Right lobe of liver (tissue), 6 donors: ENCODE measurements at regions not wholly inside any gene's neighbourhood (a gene's known extent, or its start where the extent isn't known, plus 50 kb on each side); places are given as distances from the start of the nearest gene placed in this dataset.

Source experiments
- ATAC-seq, 4 donors: fragments of 200-7000 bp; cut with Tn5 transposase; one replicate each; pipeline ENCODE4 v1.9.1; 2020; ENCODE audit warnings: mild to moderate bottlenecking in 4 of 4, moderate library complexity in 4 of 4
- DNase-seq, 3 donors: peaks; one replicate each; pipeline ENCODE4 v3.0.0-alpha.2; 2020
- H3K27ac ChIP-seq, 3 donors: fragments of 200-600 bp; one replicate each; pipeline ENCODE4 v1.8.0; 2022
- H3K27me3 ChIP-seq, 2 donors: fragments of 200-600 bp; one replicate each; pipeline ENCODE4 v1.8.0; 2022
- H3K36me3 ChIP-seq, 4 donors: fragments of 200-600 bp; sonication (generic) in 1 of 4; one replicate each; pipeline versions ENCODE4 v1.5.1 to v1.8.0; 2017 to 2022; ENCODE audit warnings: control low read depth in 1 of 4
- H3K4me1 ChIP-seq, 4 donors: fragments of 200-600 bp; sonication (generic) in 1 of 4; one replicate each; pipeline versions ENCODE4 v1.5.1 to v1.8.0; 2017 to 2022; ENCODE audit warnings: control low read depth in 1 of 4
- H3K4me3 ChIP-seq, 3 donors: fragments of 200-600 bp; one replicate each; pipeline ENCODE4 v1.8.0; 2022
- H3K9me3 ChIP-seq, 4 donors: fragments of 200-600 bp; sonication (generic) in 1 of 4; one replicate each; pipeline versions ENCODE4 v1.5.1 to v1.8.0; 2017 to 2022; ENCODE audit warnings: control low read depth in 1 of 4
- CTCF ChIP-seq, 4 donors: fragments of 200-600 bp in 3 of 4; fragments of 450-650 bp in 1 of 4; IDR thresholded peaks; one replicate each; pipeline versions ENCODE4 v1.5.1 to v1.8.0; 2016 to 2022; ENCODE audit warnings: antibody characterized with exemption in 4 of 4, mild to moderate bottlenecking in 2 of 4
- POLR2A ChIP-seq: fragments of 450-650 bp; IDR thresholded peaks from one replicate; pipeline ENCODE4 v1.6.1; 2017; ENCODE audit warnings: antibody characterized with exemption, mild to moderate bottlenecking
- WGBS: methylation state at CpG from one replicate; pipeline ENCODE4 v1.1.6; 2018; ENCODE audit warnings: low coverage, low lambda C conversion rate; ENCODE audit not compliant: insufficient coverage; ENCODE audit errors: missing lambda C conversion rate; 5-methylcytosine and 5-hydroxymethylcytosine counted together
- intact Hi-C, 2 donors: fragments of 100-400 bp; cut with DNase I; formaldehyde crosslinking; loops; one replicate each; pipeline versions ENCODE4 v1.11.2 to v1.14.1; 2022
- donor health status: DM: no; HTN: yes; CAD: no.
- donor health status: DM: no; HTN: no; CAD: no.
- donor health status: DM: no; HTN: no; CAD: no.
- donor health status: DM: no; HTN: yes; CAD: no.
- donor health status: DM: no; HTN: yes; CAD: no.

DNA sequence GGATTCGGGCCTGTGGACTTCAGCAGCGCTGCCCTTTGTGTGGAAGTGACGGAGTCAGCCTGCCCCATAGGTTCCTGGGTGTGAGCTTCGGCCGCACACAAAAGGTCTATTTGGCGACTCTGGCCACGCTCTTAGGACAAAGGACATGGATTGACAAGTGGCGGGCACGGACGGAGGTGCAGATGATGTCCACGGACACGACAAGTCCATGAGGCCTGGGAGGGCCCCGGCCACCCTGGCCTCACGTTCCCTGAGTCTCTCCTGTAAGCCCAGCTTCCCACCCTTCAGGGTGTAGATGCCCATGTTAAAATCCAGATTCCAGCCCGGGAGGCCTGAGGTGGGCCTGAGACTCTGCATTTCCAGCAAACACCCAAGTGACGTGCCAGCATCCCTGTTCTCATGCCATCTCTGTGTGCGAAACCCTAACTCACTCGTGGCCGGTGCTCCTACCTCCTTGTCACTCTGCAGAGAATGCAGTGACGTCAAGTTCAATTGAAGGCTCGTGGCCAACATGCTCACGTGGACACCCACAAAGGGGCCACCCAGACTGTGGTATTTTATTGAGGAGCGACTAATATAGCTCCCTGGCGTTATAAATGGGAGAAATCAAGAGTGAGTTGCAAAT, 111.7 kb downstream of the RTP5 start:
- H3K4me1 ChIP-seq: no peaks in the 10 kb centered on the region
- no peaks in the 10 kb centered on the region for H3K27me3 ChIP-seq
- intact Hi-C loops: no loop called here
- TF ChIP-seq POLR2A: no peak
- TF ChIP-seq CTCF (IDR thresholded peaks at IDR 0.05): no peak
- DNase-seq: peak in 1 of 3 donors; percentile 34
- H3K27ac ChIP-seq: no peak overlapping the region
- no peaks in the 10 kb centered on the region for H3K9me3 ChIP-seq
- no peaks in the 10 kb centered on the region for H3K36me3 ChIP-seq
- ATAC-seq: no peak
- no peak overlapping the region for H3K4me3 ChIP-seq
- WGBS: 85% methylated on average over 10 of the region's 24 CpGs

DNA sequence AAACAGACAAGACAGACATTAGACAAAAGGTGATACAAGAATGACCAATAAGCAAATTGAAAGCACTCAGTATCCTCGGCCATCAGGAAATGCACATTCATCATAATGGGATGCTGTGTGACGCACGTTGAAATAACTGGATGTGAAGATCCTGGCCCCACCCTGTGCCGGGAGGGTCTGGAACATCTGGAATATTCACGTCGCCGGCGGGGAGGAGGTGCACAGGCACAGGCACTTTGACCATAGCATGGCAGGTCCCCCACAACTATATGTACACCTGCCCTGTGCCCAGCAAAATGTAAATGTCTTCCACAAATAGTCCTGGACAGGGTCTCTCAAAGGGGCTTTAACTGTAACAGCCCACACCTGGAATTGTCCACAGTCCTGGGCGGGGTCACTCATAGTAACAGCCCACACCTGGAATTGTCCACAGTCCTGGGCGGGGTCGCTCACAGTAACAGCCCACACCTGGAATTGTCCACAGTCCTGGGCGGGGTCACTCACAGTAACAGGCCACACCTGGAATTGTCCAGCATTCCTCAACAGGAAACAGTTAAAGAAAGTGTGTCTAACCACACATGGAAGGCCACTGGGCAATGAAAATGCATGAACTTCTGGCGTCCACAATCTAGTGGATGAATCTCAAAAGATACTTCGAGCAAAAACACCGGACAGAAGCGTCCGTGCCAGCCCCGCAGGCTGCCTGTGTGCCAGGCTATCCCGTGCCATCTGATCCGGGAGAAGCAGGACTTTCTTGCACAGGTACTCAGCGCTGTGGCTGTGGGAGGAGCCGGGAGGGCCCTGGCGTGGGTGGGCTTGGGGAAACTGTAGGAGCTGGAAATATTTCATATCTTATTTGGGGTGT, 113.4 kb downstream of the RTP5 start:
- TF ChIP-seq CTCF (IDR thresholded peaks at IDR 0.05): no peak
- TF ChIP-seq POLR2A: no peak
- H3K4me3 ChIP-seq: no peak overlapping the region
- ATAC-seq (no peak), DNase-seq (peak in 1 of 3 donors; percentile 27)
- H3K4me1 ChIP-seq: no peaks in the 10 kb centered on the region
- intact Hi-C loops: no loop called here
- no peaks in the 10 kb centered on the region for H3K36me3 ChIP-seq
- 80% methylated on average over 14 of the region's 23 CpGs for WGBS
- H3K27me3 ChIP-seq: no peaks in the 10 kb centered on the region
- no peaks in the 10 kb centered on the region for H3K9me3 ChIP-seq
- H3K27ac ChIP-seq: no peak overlapping the region

- Histone ChIP-seq H3K27ac (no peak overlapping the region), H3K4me1 (no peaks in the 10 kb centered on the region), H3K36me3 (no peaks in the 10 kb centered on the region), H3K27me3 (no peaks in the 10 kb centered on the region), H3K9me3 (no peaks in the 10 kb centered on the region), H3K4me3 (no peak overlapping the region)
- no peak for ATAC-seq
- no peak for TF ChIP-seq CTCF (IDR thresholded peaks at IDR 0.05)
- no peak for TF ChIP-seq POLR2A
- intact Hi-C loops: no loop called here
- peak in 1 of 3 donors; percentile 32 for DNase-seq
- WGBS: 74% methylated on average over 15 of the region's 22 CpGs
Measured at GRCh38 chr2:241983571-241984270, 114.2 kb downstream of the RTP5 start.

DNA sequence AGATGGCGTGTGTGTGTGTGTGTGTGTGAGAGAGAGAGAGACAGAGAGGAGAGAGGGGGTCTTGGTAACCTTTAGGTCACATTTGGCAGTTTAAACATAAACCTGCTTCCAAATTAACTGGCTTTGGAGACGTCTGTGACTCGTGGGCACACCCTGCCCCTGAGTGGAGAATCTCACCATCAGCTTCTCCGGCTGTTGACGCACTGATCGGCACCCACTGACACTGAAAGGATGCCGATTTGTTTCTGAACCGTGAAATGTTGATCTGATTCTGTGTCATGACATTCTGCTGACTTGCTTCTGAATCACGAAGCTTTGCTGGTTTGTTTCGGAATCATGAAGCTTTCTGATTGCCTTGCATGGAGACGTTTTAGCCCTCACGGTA, 114.7 kb downstream of the RTP5 start:
- no peaks in the 10 kb centered on the region for H3K4me1 ChIP-seq
- intact Hi-C loops: no loop called here
- no peaks in the 10 kb centered on the region for H3K36me3 ChIP-seq
- H3K27ac ChIP-seq: no peak overlapping the region
- H3K27me3 ChIP-seq: no peaks in the 10 kb centered on the region
- no peak for ATAC-seq
- WGBS: 77% methylated on average over 4 of the region's 12 CpGs
- no peak overlapping the region for H3K4me3 ChIP-seq
- TF ChIP-seq CTCF (IDR thresholded peaks at IDR 0.05): no peak
- TF ChIP-seq POLR2A: no peak
- no peak for DNase-seq
- no peaks in the 10 kb centered on the region for H3K9me3 ChIP-seq
